Vagina (tissue), 2 donors: ENCODE measurements at regions not wholly inside any gene's neighbourhood (a gene's known extent, or its start where the extent isn't known, plus 50 kb on each side); places are given as distances from the start of the nearest gene placed in this dataset.

Experiments
- CTCF ChIP-seq, 3 experiments: fragments of 450-650 bp in 2 of 3; fragments of 200-600 bp in 1 of 3; sonication (generic) in 1 of 3; IDR thresholded peaks; one replicate each; pipeline ENCODE4 v1.5.1; 2017 to 2019; ENCODE audit warnings: antibody characterized with exemption in 3 of 3, mild to moderate bottlenecking in 2 of 3, moderate library complexity in 2 of 3
- POLR2A ChIP-seq, 2 donors: fragments of 450-650 bp; IDR thresholded peaks; one replicate each; pipeline ENCODE4 v1.6.1; 2017; ENCODE audit warnings: antibody characterized with exemption in 2 of 2, mild to moderate bottlenecking in 2 of 2, moderate library complexity in 2 of 2
- POLR2AphosphoS5 ChIP-seq, 2 donors: sonication (generic); formaldehyde crosslinking; IDR thresholded peaks; one replicate each; pipeline ENCODE4 v1.9.0; 2017; ENCODE audit warnings: antibody characterized with exemption in 2 of 2, mild to moderate bottlenecking in 2 of 2, low read depth in 1 of 2; ENCODE audit not compliant: insufficient read depth in 1 of 2

- TF ChIP-seq CTCF (IDR thresholded peaks at IDR 0.05) (no peak), POLR2A (IDR thresholded peaks at IDR 0.05) (no peak), POLR2AphosphoS5 (IDR thresholded peaks at IDR 0.05; ENCODE audit: insufficient read depth in 1 of 2, low read depth in 1 of 2) (no peak)
Measured at GRCh38 chr11:19410032-19410431, 169.3 kb upstream of the E2F8 start.
